Stimulated activated CD8-positive, alpha-beta memory T cell treated with anti-CD3 and anti-CD28 coated beads, Interleukin-7, amount 100 ng/mL, for 48 hours (primary cell): ENCODE measurements at regions not wholly inside any gene's neighbourhood (a gene's known extent, or its start where the extent isn't known, plus 50 kb on each side); places are given as distances from the start of the nearest gene placed in this dataset.
"Not testable (repeated sequence)": the region's sequence is repeated elsewhere in the genome, so short reads cannot be mapped to it uniquely, and the experiment has no call there.

Experiments
- DNase-seq, 2 donors: peaks; one replicate each; pipeline ENCODE4 v3.0.0-alpha.2; 2020; ENCODE audit warnings: low read depth in 1 of 2; ENCODE audit errors: extremely low read depth in 1 of 2

GRCh38 chr10:64103750-64104470 lies 582.7 kb downstream of the REEP3 start:
- no peak for DNase-seq

GRCh38 chr10:64109926-64110495 lies 588.8 kb downstream of the REEP3 start:
- no peak for DNase-seq

- no peak for DNase-seq
Observed at GRCh38 chr10:64112701-64113355, 591.6 kb downstream of the REEP3 start.

GRCh38 chr10:64113375-64113774 lies 592.2 kb downstream of the REEP3 start:
- no peak for DNase-seq

- DNase-seq, result no peak
Observed at GRCh38 chr10:64113792-64114191, 592.6 kb downstream of the REEP3 start.

- no peak for DNase-seq
Observed at GRCh38 chr10:64115471-64115870, 594.3 kb downstream of the REEP3 start.

- DNase-seq, result no peak
Observed at GRCh38 chr10:64115908-64116643, 594.9 kb downstream of the REEP3 start.

GRCh38 chr10:64116707-64117106 lies 595.5 kb downstream of the REEP3 start:
- DNase-seq, result no peak

- no peak for DNase-seq
Observed at GRCh38 chr10:64118736-64119135, 597.5 kb downstream of the REEP3 start.

GRCh38 chr10:64120301-64120980 lies 599.2 kb downstream of the REEP3 start:
- not testable (repeated sequence) for DNase-seq

- DNase-seq, result no peak
Observed at GRCh38 chr10:64130152-64130551, 609.0 kb downstream of the REEP3 start.

GRCh38 chr10:64134676-64135075 lies 613.5 kb downstream of the REEP3 start:
- no peak for DNase-seq

- no peak for DNase-seq
Observed at GRCh38 chr10:64142395-64142794, 621.2 kb downstream of the REEP3 start.

GRCh38 chr10:64148607-64149006 lies 627.4 kb downstream of the REEP3 start:
- no peak for DNase-seq

GRCh38 chr10:64156166-64156565 lies 635.0 kb downstream of the REEP3 start:
- DNase-seq, result no peak

GRCh38 chr10:64158551-64158950 lies 637.4 kb downstream of the REEP3 start:
- no peak for DNase-seq

GRCh38 chr10:64159910-64160872 lies 639.0 kb downstream of the REEP3 start:
- DNase-seq, result no peak

- no peak for DNase-seq
Observed at GRCh38 chr10:64170791-64171190, 649.6 kb downstream of the REEP3 start.

GRCh38 chr10:64173826-64174225 lies 652.6 kb downstream of the REEP3 start:
- DNase-seq, result no peak
